ENCODE measurements at regions not wholly inside any gene's neighbourhood (a gene's known extent, or its start where the extent isn't known, plus 50 kb on each side); places are given as distances from the start of the nearest gene placed in this dataset.
A peak's percentile ranks its signal among the peaks of the same experiment; 100 is the strongest.

DNA sequence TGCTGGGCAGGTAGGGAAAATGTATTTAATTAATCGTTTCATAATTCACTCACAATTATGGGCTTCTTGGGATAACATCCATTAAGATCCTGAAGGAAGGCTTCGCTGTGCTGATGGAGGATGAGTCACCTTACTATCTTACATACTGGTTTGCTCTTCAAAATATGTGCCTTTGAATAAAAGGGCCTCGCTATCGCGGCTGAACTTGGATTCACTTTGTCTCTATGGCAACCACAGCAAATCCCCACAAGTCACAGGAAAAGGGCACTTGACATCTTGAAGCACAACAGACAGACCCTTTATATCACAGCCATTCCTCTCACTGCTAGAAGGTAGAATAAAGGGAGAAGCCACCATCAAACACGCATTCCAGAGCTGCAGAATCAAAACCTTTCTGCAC, 141.3 kb upstream of the MYLIP start:
- Histone ChIP-seq H3K4me3 (ENCODE audit: low read length) (no peak overlapping the region), H3K9me3 (ENCODE audit: low read length) (no peaks in the 10 kb centered on the region), H2AFZ (ENCODE audit: low read length) (no peak overlapping the region), H3F3A (ENCODE audit: low read length, unreplicated experiment) (no peaks in the 10 kb centered on the region), H3K9me2 (replicated peaks; ENCODE audit: low read length) (no peaks in the 10 kb centered on the region), H3K79me2 (ENCODE audit: low read length) (no peaks in the 10 kb centered on the region), H3K9ac (ENCODE audit: low read length) (no peak overlapping the region), H3K36me3 (ENCODE audit: low read depth, low read length) (no peaks in the 10 kb centered on the region), H3K27me3 (ENCODE audit: low read length) (no peaks in the 10 kb centered on the region), H4K20me1 (ENCODE audit: low read length) (no peaks in the 10 kb centered on the region), H3K4me2 (ENCODE audit: low read length) (no peak overlapping the region), H3K4me1 (ENCODE audit: insufficient read depth, low read length) (no peaks in the 10 kb centered on the region), H3K27ac (ENCODE audit: low read length) (no peak overlapping the region)
- BruUV-seq (replicated peaks), result no TSS peak
- ChIA-PET CTCF (no interaction called here), POLR2A (ENCODE audit: unreplicated experiment) (no interaction called here)
- TF ChIP-seq, protein P1, sequence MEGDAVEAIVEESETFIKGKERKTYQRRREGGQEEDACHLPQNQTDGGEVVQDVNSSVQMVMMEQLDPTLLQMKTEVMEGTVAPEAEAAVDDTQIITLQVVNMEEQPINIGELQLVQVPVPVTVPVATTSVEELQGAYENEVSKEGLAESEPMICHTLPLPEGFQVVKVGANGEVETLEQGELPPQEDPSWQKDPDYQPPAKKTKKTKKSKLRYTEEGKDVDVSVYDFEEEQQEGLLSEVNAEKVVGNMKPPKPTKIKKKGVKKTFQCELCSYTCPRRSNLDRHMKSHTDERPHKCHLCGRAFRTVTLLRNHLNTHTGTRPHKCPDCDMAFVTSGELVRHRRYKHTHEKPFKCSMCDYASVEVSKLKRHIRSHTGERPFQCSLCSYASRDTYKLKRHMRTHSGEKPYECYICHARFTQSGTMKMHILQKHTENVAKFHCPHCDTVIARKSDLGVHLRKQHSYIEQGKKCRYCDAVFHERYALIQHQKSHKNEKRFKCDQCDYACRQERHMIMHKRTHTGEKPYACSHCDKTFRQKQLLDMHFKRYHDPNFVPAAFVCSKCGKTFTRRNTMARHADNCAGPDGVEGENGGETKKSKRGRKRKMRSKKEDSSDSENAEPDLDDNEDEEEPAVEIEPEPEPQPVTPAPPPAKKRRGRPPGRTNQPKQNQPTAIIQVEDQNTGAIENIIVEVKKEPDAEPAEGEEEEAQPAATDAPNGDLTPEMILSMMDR (conservative IDR thresholded peaks at IDR 0.05; ENCODE audit: low read depth, low read length), result no peak
- TF ChIP-seq EZH2phosphoT487 (IDR thresholded peaks at IDR 0.05; ENCODE audit: borderline replicate concordance, low read length) (no peak), EZH2 (IDR thresholded peaks at IDR 0.05; ENCODE audit: low read length, unreplicated experiment) (no peak)
- intact Hi-C loops (cut with micrococcal nuclease), result no loop called here
- no peak for ATAC-seq
- DNase-seq, result peak; percentile 9

DNA sequence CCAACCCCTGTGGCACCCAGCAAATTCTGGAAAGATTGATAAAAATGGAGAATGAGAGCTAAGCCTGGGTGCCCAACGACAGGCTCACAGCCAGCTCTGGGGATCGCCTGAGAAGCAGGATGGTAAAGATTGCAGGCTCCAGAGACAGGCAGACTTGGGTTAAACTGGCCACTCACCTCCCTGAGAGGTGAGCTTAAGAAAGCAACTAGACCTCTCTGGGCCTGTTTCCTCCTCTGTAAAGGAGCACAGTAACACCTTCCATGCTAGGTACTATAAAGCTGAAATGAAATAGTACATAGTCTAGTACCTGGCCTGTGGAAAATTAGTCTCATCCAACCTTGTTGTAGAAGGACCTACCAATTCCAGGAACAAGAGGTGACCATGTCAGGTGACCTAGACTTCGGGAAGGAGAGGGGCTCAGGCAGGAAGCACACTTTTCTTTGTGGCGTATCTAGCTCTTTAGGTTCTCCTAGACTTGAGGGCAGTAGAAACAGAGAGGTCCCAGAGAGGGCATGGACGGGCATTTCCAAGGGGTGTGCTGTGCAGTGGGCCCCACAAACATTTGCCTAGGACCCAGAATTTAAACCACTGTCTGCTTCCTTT, 142.8 kb upstream of the MYLIP start:
- H3K4me2 ChIP-seq (ENCODE audit: low read length), result no peak overlapping the region
- no peak overlapping the region for H3K9ac ChIP-seq (ENCODE audit: low read length)
- no peak for DNase-seq
- H3K36me3 ChIP-seq (ENCODE audit: low read depth, low read length), result no peaks in the 10 kb centered on the region
- no peaks in the 10 kb centered on the region for H3K79me2 ChIP-seq (ENCODE audit: low read length)
- no peaks in the 10 kb centered on the region for H4K20me1 ChIP-seq (ENCODE audit: low read length)
- TF ChIP-seq EZH2phosphoT487 (IDR thresholded peaks at IDR 0.05; ENCODE audit: borderline replicate concordance, low read length) (no peak), EZH2 (IDR thresholded peaks at IDR 0.05; ENCODE audit: low read length, unreplicated experiment) (no peak)
- TF ChIP-seq, protein P1 (conservative IDR thresholded peaks at IDR 0.05; ENCODE audit: low read depth, low read length), result no peak
- no peaks in the 10 kb centered on the region for H3F3A ChIP-seq (ENCODE audit: low read length, unreplicated experiment)
- H3K27me3 ChIP-seq (ENCODE audit: low read length), result peaks cover 4% of the 10 kb centered on the region; the same call in 1 of the 2 replicates
- no peak overlapping the region for H3K27ac ChIP-seq (ENCODE audit: low read length)
- no peak overlapping the region for H3K4me3 ChIP-seq (ENCODE audit: low read length)
- no TSS peak for BruUV-seq (replicated peaks)
- H2AFZ ChIP-seq (ENCODE audit: low read length), result no peak overlapping the region
- H3K9me2 ChIP-seq (replicated peaks; ENCODE audit: low read length), result no peaks in the 10 kb centered on the region
- H3K4me1 ChIP-seq (ENCODE audit: insufficient read depth, low read length), result no peaks in the 10 kb centered on the region
- CTCF ChIA-PET, result no interaction called here
- POLR2A ChIA-PET (ENCODE audit: unreplicated experiment), result no interaction called here
- ATAC-seq, result no peak
- no peaks in the 10 kb centered on the region for H3K9me3 ChIP-seq (ENCODE audit: low read length)
- intact Hi-C loops (cut with micrococcal nuclease), result no loop called here

DNA sequence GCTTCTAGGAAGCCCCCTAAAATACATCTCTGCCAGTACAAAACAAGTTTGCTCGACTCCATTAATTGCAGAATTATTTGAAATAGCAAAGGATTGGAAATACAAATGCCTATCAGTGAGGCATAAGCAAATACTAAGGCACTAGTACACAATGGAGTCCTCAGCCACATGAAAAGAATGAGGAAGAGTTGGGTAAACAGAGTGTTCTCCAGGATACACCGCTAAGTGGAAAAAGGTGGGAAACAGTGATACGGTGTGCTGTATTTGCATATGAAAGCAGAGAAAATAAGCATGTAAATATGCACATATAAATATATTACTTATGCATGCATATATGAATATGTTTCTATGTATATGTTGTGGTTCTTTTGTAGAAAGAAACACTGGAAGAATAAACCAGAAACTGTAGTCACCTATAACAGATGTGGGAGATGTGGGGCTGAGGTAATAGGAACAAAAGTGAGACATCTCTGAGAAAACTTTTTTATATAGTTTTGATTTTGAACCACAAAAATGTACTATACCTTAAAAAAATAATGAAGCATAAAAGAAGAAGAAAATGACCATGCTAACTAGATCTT, 143.4 kb upstream of the MYLIP start:
- Histone ChIP-seq H4K20me1 (ENCODE audit: low read length) (no peaks in the 10 kb centered on the region), H3K27ac (ENCODE audit: low read length) (no peak overlapping the region), H2AFZ (ENCODE audit: low read length) (no peak overlapping the region), H3K27me3 (ENCODE audit: low read length) (peaks cover 9% of the 10 kb centered on the region; the same call in 1 of the 2 replicates), H3K9ac (ENCODE audit: low read length) (no peak overlapping the region), H3K36me3 (ENCODE audit: low read depth, low read length) (no peaks in the 10 kb centered on the region), H3K4me3 (ENCODE audit: low read length) (no peak overlapping the region), H3F3A (ENCODE audit: low read length, unreplicated experiment) (no peaks in the 10 kb centered on the region), H3K9me3 (ENCODE audit: low read length) (no peaks in the 10 kb centered on the region), H3K4me2 (ENCODE audit: low read length) (no peak overlapping the region), H3K4me1 (ENCODE audit: insufficient read depth, low read length) (no peaks in the 10 kb centered on the region), H3K79me2 (ENCODE audit: low read length) (no peaks in the 10 kb centered on the region), H3K9me2 (replicated peaks; ENCODE audit: low read length) (no peaks in the 10 kb centered on the region)
- ChIA-PET CTCF (no interaction called here), POLR2A (ENCODE audit: unreplicated experiment) (no interaction called here)
- intact Hi-C loops (cut with micrococcal nuclease), result no loop called here
- TF ChIP-seq EZH2phosphoT487 (IDR thresholded peaks at IDR 0.05; ENCODE audit: borderline replicate concordance, low read length) (no peak), EZH2 (IDR thresholded peaks at IDR 0.05; ENCODE audit: low read length, unreplicated experiment) (no peak)
- TF ChIP-seq, protein P1 (conservative IDR thresholded peaks at IDR 0.05; ENCODE audit: low read depth, low read length), result no peak
- ATAC-seq, result no peak
- no TSS peak for BruUV-seq (replicated peaks)
- no peak for DNase-seq
